Tongue (tissue), 1 donor: ENCODE measurements at regions not wholly inside any gene's neighbourhood (a gene's known extent, or its start where the extent isn't known, plus 50 kb on each side); places are given as distances from the start of the nearest gene placed in this dataset.
"Not testable (repeated sequence)": the region's sequence is repeated elsewhere in the genome, so short reads cannot be mapped to it uniquely, and the experiment has no call there.

Experiments
- DNase-seq: peaks from one replicate; pipeline ENCODE4 v3.0.0-alpha.2; 2015

DNA sequence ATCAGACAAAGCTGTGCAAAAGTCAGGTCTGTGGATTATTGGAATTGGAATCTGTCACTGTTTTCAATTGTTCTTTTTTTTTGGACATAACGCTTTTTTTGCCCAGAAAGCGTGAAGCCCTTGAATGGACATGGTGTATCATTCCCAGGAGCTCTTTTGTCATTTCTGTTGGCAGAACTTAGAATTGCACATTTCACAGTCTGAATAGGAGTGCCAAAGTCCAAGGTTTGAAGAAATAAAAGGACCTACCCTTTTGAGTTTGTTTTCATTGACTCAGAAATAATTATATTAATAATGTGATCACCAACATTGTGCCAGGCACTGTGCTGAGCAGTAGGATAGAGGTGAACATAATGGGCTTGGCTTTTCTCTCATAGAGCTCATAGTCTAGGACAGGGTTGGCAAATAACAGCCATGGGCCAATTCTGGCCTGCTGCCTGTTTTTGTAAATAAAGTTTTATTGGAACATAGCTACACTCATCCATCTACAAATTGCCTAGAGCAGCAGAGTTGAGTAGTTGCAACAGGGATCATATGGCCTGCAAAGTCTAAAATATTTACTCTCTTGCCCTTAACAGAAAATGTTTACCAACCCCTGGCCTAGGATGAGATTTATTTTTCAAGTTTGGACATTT lies 62.6 kb upstream of the ATXN1 start:
- no peak for DNase-seq

GRCh38 chr6:16822975-16823717 lies 61.9 kb upstream of the ATXN1 start:
- no peak for DNase-seq

GRCh38 chr6:16822529-16822928 lies 61.3 kb upstream of the ATXN1 start:
- DNase-seq, result no peak

- DNase-seq, result no peak
Measured at GRCh38 chr6:16821834-16822264, 60.6 kb upstream of the ATXN1 start.

- DNase-seq, result not testable (repeated sequence)
Measured at GRCh38 chr6:16820262-16820661, 59.0 kb upstream of the ATXN1 start.

GRCh38 chr6:16819752-16820151 lies 58.5 kb upstream of the ATXN1 start:
- DNase-seq, result no peak

DNA sequence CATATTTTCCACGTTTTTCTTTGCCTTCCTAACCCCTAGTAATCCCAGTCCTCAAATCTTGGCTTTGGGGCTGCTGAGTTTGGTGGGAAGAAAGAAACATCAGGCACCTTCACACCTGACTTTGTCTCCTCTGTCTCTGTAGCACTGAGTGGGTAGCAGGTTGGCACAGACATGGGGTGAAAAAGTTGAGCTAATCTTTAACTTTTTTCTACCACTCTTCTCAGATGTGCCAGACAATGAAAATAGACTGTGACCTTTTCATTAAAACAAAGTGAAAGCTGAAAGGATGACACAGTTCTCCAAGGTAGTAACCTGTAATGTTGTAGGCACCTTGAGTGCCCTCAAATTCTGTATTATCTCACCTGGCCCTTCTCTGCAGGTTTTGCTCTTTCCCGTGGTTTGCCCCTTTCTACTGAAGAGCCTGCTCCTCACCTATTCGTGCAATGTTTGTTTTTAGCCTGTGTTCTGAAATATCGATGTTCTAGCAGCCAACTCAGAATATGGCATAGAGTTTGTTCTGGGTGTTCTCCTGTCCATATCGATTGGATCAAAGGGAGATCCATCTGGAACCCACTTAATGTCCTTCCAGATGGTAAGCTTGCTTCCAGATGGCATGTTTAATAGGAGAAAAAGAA lies 57.8 kb upstream of the ATXN1 start:
- DNase-seq, result no peak

DNA sequence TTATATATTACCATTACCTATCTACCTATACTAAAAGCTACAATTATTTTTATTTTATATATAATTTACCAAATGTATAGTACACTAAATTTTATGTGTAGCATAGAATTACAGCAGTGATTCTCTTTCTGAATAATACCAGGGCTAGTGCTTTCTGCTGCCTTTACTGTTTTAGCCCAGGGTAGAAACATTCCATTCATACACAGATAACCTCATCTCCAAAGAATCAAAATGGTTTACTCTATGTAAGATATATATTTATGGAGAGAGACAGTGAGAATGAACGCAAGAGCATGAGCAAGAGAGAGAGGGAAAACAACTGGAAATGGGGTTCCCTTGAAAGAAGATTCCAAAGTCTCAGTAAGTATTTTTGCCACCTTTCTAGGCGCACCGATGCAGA lies 56.3 kb upstream of the ATXN1 start:
- no peak for DNase-seq

DNA sequence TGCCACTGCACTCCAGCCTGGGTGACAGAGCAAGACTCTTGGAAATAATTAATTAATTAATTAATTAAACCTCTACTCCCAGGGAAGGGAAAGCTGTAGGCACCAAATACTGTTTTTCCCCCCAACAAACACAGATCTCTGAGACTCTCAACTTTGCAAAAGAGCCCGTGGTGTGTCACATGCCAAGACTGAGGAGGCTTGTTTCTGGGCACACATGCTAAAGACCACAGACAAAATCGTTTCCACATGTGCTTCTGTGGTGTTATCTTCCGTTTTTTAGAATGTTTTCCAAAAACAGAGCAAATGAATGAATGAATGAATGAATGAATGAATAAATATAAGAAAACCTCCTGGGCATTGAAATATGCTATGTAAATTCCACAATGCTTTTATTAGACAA lies 55.6 kb upstream of the ATXN1 start:
- no peak for DNase-seq

- DNase-seq, result no peak
Measured at GRCh38 chr6:16812993-16813392, 51.7 kb upstream of the ATXN1 start.

DNA sequence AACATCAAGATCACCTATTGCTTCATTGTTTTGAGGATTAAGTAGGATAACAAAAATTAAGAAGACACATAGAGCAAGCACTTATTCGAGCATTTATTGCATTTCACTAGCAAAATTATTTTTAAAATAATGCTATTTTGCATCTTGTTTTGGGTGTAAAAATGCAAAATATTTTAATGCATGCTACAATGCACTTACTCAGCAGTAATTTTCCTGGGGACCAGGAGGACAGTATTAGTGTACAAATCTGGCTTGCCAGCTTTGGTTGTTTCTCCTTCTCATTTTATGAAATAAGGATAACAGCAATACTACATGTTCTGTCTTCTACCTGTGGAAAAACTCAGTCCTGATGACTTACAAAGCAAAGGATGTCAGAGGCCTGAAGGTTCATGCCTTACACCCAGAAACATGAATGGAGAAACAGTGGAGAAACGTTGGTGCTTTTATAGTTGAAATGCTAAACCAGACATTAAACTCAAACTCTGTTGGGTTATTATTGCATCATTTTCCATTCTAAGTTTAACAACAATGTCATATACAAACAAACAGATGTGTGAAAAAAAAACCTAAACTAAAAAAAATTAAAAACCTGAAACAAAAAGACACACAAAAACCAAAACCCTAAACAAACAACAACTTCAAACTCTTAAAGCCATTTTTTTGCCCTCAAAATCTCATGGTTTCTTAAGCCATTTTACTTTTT lies 50.2 kb upstream of the ATXN1 start:
- no peak for DNase-seq
